ENCODE measurements at regions not wholly inside any gene's neighbourhood (a gene's known extent, or its start where the extent isn't known, plus 50 kb on each side); places are given as distances from the start of the nearest gene placed in this dataset.

GRCh38 chr21:17901458-17902079 is 82.4 kb upstream of the C21orf91 start:
- no peak for DNase-seq (ENCODE audit: low read depth in 2 of 2)

- no peak for DNase-seq (ENCODE audit: low read depth in 2 of 2)
Observed at GRCh38 chr21:17900990-17901385, 81.8 kb upstream of the C21orf91 start.

- DNase-seq (ENCODE audit: low read depth in 2 of 2), result no peak
Observed at GRCh38 chr21:17900281-17900989, 81.3 kb upstream of the C21orf91 start.

- no peak for DNase-seq (ENCODE audit: low read depth in 2 of 2)
Observed at GRCh38 chr21:17889171-17889570, 70.0 kb upstream of the C21orf91 start.

- no peak for DNase-seq (ENCODE audit: low read depth in 2 of 2)
Observed at GRCh38 chr21:17869115-17869514, 50.0 kb upstream of the C21orf91 start.
